HG02852 (cell line): ENCODE measurements at regions not wholly inside any gene's neighbourhood (a gene's known extent, or its start where the extent isn't known, plus 50 kb on each side); places are given as distances from the start of the nearest gene placed in this dataset.

ENCODE experiments used
- ATAC-seq: cut with Tn5 transposase; IDR thresholded peaks from one replicate; pipeline ENCODE4 v1.9.1; 2021; ENCODE audit warnings: mild to moderate bottlenecking, moderate library complexity; ENCODE audit not compliant: unreplicated experiment

DNA sequence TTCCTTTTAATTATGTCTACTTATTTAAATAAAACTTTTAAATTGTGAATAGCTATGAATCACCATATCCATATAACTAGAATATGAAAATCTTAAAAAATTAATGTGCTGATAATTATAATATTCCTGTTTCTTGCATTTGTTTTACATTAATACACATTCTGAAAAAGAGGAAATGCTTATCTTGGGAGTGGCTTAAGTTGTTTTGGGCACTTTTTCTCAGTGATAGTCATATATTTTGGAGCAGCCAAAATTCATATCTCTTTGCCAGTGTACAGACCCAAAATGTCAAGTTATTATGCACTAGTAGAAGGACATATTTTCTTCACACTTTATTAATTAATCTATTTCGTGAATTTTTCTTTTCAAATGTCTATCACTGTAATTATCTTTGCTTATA lies 838.5 kb downstream of the USP25 start:
- ATAC-seq = no peak

DNA sequence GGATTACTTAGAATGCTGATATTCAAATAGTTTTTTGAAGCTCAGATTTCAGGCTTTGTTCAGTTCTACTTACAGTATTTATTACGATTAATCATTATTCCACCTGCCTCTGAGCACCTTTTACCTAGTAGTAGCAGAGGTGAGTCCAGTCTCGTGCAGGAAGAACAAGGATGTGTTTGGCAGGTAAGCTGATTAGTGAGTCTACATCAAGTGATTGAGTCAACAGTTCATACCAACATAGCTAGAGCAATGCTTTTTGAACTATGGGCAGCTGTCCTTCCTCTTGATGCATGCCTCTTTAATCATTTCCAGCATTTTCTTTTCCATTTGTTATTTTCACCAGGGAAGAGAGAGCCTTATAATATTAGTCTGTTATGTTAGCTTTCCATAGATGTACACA lies 838.9 kb downstream of the USP25 start:
- no peak for ATAC-seq

GRCh38 chr21:16569679-16570078 lies 839.9 kb downstream of the USP25 start:
- no peak for ATAC-seq

GRCh38 chr21:16570171-16570570 lies 840.4 kb downstream of the USP25 start:
- no peak for ATAC-seq

DNA sequence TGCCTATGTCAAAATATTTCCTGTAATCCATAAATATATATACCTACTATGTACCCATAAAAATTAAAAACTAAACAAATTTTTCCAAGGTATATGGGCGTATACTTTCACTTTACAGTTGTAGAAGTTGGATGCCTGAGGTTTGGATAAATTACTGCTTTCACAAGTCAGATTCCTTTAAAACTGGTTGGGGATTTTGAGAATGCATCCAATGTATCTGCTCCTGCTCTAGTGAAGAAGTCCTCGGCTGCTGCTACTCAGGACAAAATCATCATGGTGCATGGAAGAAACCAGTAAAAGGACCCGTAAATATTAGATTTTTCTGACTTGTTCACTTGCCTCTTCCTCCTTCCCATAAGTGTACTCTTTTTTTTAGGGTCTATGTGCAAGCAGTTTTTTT lies 841.1 kb downstream of the USP25 start:
- ATAC-seq = no peak

GRCh38 chr21:16571594-16571993 lies 841.8 kb downstream of the USP25 start:
- no peak for ATAC-seq

- no peak for ATAC-seq
Measured at GRCh38 chr21:16572032-16572431, 842.2 kb downstream of the USP25 start.

- ATAC-seq = no peak
Measured at GRCh38 chr21:16573578-16573977, 843.8 kb downstream of the USP25 start.

GRCh38 chr21:16577975-16578374 lies 848.2 kb downstream of the USP25 start:
- ATAC-seq = no peak

DNA sequence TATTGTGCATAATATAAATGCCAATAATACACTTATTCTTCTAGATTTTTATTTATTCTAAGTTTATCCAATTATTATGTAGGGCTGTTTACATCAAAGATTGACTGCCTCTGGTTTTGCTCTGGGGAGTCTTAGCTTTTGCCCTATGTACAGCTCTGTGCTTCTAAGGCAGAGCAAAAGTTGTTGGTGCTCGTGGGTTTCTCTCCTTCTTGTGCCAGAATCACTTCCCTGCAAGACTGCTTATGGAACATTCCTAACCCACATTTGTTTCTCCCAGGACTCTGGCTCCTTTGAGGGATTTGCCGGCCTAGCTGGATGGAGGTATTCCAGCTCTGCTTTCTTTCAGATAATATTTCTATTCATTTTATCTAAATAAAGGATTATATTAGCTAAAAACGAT lies 849.1 kb downstream of the USP25 start:
- no peak for ATAC-seq

DNA sequence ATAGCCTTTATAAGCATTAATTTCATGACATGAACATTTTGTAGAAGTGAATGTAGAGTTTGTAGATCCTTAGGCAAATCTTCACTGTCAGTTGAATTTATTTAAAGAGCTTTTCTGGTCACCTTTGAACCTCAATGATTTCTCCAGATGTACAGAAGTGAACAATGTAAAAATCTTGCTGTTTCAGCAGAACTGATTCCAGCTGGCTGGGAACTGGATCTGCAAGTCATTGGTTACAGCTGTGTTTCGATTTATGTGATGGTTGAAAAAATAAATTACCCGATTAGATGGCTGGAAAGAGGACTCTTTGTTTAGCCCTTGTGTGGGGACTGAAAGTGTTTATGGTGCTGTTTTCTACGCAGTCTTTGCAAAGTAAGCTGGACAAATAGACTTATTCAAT lies 849.8 kb downstream of the USP25 start:
- ATAC-seq = no peak

- ATAC-seq = no peak
Measured at GRCh38 chr21:16580661-16581060, 850.9 kb downstream of the USP25 start.

GRCh38 chr21:16583556-16583955 lies 853.8 kb downstream of the USP25 start:
- ATAC-seq = no peak

- ATAC-seq = no peak
Measured at GRCh38 chr21:16584756-16585155, 855.0 kb downstream of the USP25 start.

DNA sequence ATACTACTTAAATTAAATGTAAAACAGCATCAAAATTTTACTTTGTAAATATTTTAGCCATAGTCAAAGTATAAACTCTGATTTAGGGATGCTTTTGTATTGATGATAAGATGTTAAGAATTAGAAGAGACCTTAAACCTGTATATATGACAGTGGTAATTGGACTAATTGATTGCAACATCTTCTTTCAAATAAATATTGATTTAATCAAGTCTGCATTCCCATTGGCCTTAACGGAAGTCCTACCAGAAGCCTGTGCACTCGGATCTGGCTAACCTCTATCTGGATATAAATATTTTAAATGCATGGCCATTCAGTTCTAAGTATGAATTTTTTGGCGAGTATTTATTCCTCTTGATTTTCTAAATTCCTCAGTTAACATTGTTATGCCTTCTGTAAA lies 856.1 kb downstream of the USP25 start:
- ATAC-seq = no peak

GRCh38 chr21:16587141-16587581 lies 857.4 kb downstream of the USP25 start:
- ATAC-seq = no peak

DNA sequence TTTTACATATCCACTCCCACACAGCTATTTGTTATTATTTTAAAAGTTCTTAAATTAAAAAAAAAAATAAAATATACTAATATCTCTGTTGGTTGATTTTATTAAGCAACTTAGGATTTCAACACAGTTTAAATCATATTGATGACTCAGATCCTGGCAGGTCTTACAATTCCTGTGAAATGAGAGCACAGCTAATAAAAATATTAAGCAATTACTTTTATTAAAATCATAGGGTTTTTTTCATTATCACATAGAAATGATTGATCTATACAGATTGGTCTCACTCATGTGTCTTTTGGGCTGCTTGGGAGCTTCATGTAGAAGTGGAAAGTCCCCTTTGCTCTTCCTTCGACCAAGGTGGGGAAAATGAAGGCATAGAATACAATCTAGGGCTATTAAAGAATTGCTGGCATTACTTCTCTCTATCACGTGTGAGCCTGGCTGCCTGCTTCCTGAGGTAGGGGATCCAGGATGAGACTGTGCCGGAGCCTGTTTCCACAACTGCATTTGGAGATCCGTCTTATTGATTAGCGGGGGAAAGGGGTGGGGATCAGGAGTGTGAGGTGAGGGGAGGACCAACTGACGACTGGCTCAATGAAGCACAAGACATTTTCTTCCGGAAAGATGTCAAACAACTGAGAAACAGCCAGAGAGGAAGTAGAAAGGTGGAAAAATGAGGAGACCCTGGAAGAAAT lies 858.0 kb downstream of the USP25 start:
- no peak for ATAC-seq

DNA sequence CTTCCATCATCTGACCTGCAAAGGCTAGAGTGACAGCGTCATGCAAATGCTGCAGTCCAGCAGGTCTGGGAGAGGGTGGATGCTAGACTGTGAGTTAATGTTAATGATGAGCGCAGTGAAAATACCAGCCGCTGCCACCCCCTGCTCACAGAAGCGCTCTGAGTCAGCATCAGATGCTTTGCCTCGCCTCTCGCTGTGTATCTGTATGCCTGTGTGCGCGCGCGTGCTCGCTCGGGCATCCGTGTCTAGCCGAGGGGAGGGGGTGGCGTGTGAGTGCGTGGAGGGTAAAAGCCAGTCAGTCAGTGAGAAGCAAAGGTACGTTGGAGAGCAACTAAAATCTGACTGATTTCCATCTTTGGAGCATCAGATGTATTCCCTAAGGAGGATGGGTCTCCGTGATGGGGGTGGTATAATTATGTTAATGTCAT lies 858.7 kb downstream of the USP25 start:
- ATAC-seq = no peak

GRCh38 chr21:16589006-16589898 lies 859.5 kb downstream of the USP25 start:
- no peak for ATAC-seq

DNA sequence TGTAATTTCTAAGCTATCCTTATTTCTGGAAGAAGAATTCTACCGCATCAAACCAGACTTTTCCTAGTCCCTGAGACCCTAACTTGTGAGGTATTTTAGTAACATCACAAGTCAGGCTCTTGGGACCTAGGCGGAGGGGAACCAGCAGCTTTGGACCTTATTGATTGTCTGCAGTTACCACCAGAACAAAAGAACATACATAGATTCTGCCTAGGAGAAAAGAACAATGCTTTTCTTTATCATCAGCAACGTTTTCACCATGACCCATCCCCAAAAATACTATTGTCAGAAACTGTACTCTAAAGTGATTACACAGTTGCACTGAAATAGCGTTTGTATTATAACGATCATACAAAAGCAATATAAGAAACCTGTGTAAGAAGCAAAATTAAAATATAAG lies 860.4 kb downstream of the USP25 start:
- no peak for ATAC-seq

DNA sequence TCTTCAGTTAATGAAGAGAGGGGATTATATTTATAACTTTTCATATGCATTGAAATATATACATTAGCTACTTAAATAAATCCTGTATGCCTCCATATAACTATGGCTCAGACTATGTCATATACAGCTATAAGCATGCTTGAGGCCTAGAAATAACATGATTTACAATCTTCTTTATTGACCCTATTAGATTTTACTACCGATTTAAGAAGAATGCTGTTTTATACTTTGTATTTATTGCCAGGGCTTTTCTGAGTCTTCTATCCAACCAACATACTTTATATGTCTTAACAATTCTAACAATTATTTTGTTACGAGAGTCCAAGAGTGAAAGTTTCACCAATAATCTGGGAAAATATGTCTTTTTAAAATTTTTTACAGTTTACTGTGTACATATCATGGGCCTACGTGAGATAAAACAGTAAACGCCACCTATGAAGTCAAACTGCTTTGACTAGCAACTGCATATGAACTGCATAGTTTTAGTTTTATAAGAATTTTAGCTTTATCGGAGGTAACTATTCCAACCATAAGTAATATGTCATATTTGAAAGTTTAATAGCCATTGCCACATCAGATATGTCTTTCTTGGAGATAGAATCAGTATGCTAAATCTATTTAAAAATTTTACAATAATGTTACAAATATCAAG lies 861.0 kb downstream of the USP25 start:
- no peak for ATAC-seq

- ATAC-seq = no peak
Measured at GRCh38 chr21:16592381-16592780, 862.6 kb downstream of the USP25 start.
